Stimulated activated CD8-positive, alpha-beta memory T cell treated with anti-CD3 and anti-CD28 coated beads, Interleukin-2, amount 100 ng/mL, for 1 hour (primary cell): ENCODE measurements at regions not wholly inside any gene's neighbourhood (a gene's known extent, or its start where the extent isn't known, plus 50 kb on each side); places are given as distances from the start of the nearest gene placed in this dataset.
"Not testable (repeated sequence)": the region's sequence is repeated elsewhere in the genome, so short reads cannot be mapped to it uniquely, and the experiment has no call there.

Source experiments
- DNase-seq, 2 donors: peaks; one replicate each; pipeline ENCODE4 v3.0.0-alpha.2; 2020; ENCODE audit warnings: low read depth in 2 of 2

DNA sequence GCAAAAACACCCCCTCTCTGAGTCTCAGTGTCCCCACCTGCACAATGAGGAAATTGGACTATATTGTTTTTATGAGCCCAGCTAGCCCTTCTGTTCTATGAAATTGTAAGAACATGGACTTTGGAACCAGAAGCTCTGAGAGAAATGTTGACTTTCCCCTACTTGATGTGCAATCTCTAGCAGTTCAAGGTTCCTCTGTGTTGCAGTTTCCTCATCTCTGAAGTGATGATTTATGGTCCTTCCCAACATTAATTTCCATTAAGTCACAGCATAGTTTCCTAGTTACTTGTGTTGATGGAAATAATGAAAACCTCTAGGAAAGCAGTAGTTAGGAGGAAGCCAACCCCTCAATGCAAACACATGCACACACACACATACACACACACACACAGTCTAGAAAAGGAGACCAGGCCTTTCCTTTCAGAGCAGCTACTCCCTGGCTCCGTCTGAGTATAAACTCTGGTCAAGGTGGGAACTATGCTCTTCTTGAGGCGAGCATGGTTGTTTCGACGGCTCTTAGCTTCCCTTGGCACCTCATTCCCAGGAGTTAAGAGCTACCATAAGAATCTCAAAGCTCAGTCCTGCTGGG lies 518.4 kb downstream of the SOX6 start:
- DNase-seq = no peak

DNA sequence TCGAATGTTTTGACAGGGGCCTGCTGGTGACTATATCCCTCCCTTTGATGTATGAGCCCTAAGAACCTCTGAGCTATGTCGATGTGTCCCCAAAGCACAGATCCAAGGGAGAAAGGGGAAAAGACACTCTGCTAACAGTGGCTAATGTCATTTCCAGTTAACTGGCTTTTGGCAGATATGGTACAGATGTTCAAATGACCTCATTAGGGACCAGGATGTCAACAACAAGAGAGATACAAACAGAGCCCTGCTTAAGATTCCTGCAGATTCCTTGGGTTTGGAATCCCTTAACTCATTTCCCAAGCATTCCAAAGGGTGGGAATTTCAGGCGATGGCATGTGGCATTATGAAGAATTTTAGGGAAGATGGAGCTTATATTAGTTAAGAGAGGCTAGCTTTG lies 517.3 kb downstream of the SOX6 start:
- DNase-seq = no peak

DNA sequence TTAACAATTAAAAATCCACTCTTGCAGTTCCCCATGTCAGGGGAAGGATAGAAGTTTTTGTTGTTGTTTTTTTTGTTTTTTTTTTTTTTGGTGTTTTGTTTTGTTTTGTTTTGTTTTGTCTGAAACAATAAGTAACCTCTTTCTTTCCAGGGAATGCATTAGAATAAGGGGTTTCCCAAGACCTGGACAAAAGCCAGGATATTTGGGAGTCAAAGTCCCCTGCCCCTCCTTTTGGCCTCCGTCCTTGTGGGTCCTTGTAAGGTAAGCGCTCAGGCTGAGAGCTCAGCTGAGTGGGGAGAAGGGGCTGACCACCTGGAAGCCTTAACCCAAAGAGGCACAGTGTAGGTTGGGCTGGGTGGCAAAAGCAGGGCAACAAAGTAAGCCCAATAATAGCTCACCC lies 515.4 kb downstream of the SOX6 start:
- DNase-seq = no peak

DNA sequence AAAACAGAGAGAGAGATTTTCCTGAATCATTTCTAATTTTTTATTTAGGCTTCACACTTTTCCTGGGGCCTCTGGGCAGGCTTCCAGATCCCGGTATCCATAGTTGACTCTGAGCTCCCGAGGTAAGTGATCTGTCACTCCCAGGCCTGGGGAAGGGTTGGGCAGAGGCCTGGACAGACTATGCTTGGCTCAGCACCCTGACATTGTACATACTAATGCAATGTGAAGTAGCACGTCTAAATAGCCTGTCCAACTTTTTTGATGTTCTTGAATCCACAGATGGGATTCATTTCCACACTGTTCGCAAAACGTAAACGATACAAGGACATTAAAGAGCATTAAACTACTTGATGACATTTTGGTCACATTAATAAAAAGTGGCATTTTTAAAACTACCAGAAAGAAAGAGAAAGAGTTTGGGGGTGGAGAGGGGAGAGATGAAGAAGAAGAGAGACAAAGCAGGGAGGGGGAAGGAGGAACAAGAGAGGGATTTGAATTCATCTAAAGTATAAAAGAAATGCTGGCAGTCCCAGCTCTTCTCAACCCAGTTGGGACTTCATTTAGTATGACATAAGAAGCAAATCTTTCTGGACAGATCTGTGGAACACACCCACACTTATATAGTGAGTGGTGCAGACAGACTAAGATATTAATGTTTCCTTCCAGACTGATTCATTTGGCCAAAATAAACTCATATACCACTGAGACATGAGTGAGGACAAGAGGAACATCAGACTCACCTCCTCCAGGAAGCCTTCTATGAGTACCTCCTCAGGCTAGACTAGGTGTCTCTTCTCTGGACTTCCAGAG lies 514.2 kb downstream of the SOX6 start:
- DNase-seq = no peak

DNA sequence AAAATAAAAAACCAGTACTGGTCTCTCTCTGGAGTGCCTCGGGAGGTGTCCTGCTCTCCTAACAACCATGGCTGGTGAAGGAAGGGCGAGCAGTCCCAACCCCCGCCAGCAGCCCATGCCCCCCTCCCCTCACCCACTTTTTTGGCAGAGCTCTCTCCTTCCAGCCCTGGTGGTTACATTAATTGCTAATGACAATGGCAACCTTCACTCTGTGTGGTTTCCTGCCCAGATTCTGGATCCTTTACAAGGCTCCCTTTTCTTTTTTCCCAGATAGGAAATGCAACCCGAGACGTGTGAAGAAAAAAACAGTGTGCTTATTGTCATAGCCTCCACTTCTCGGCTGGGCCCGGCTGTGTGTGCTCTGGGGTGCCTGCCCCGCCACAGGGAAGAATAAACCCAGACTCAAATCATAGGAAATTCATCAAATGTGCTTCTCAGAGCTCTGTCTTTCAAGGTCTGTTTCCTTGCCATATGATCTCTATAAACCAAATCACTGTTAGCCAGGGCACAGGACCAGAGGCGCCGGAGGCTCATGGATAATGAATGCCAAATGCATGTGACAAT lies 513.0 kb downstream of the SOX6 start:
- DNase-seq = no peak

DNA sequence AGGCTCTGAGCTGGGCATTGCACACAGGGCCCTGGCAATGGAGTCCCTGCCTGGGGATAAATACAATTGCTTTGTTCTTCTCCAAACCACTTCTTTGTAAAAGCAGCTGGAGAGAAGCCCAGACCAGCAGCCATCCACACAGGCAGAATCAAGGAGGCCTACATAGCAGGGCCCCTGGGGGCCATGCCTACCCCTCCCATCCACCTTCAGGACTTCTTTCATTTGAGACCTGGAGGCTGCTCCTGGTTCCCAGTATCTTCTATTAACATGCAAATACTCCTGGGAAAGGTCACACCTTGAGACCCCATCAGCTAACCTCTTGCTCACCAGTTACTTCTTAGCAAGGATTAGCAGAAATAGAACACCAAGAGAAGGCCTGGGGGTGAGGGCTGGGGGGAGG lies 511.1 kb downstream of the SOX6 start:
- DNase-seq = no peak

DNA sequence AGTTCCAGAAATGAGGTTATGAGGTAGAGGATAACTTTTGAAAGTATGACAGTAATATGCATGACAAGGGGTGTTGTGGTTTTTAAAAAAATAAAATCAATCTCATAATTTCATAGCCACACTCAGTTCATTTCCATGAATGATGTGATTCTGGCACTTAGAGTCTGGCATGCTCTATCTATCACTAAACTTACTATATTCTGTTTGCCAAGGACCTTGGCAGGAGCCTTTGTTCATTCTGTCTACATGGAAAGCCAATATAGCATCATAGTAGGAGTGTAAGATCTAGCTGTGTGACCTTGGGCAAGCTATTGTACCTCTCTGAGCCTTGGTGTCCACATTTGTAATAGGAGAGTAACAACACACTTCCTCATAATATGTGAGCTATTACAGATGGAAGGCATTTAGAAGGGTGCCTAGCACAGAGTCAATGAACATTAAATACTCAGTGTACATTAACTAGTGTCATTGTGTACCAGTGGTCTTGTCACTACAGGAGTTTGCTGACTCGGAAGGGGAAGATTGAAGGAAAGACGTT lies 507.6 kb downstream of the SOX6 start:
- no peak for DNase-seq

DNA sequence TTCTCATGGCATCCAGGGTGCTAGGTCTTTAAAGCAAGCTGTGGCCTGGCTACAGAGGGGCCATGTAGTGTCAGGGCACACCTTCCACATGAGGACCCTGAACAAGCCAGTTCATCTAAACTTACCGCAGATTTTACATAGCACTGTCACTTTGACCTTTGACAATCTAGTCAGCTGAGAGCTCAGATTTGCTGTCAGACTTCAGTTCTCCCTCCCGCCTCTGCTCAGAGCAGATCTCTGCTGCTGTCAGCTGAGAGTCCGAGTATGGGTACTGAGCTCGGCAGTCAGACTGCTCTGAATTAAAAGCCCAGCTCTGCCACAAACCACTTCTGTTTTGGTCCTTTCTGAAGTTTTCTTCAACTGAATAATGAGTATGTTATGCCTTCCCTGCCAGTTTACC lies 507.1 kb downstream of the SOX6 start:
- DNase-seq = no peak

DNA sequence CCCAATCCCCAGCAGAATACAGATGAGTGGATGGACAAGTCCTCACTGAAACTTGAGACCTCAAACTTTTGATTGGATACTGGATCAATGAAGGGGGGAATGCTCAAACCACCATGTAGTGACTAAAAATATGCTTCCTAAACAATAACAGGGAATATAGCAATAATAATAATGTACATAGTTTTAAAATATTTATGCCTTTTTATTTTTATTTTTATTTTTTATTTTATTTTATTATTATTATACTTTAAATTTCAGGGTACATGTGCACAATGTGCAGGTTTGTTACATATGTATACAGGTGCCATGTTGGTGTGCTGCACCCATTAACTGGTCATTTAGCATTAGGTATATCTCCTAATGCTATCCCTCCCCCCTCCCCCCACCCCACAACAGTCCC lies 506.0 kb downstream of the SOX6 start:
- not testable (repeated sequence) for DNase-seq

DNA sequence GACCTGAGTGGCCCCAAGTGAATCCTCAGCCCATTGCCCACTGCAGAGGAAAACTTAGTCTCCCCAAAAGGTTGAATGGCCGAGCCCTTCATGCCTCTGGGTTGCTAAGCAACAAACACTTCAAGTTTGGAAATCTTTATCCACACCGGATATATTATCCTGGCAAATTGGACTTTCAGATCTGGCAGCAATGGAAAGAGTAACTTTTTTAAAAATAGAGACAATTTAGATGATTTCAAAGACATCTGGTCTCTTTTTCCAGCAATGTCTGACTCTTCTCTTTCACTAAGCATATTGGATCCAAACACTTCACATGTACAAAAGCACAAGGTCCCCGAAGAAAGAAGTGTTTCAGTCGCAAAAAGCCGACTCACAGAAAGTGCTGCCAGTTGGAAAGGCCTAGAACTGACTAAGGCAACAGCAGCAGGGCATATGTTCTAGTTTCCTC lies 505.3 kb downstream of the SOX6 start:
- DNase-seq = no peak

DNA sequence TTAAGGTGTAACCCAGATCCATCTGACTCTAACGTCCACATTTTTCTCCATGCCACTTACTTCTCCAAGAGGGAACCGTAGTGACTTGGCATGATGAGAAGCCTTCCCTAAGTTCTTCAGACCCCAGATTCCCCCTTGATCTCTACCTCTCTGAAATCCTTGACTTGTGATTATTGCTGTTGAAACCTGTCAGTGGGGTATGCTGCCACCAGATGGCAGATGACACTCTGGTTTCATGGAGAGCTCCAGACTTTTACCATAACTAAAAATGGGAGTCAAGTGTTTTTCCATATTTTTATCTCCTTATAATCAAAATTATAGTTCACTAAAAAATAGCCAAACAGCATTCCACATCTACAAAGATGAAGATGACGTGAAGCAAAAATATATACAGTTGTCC lies 504.2 kb downstream of the SOX6 start:
- DNase-seq = no peak

DNA sequence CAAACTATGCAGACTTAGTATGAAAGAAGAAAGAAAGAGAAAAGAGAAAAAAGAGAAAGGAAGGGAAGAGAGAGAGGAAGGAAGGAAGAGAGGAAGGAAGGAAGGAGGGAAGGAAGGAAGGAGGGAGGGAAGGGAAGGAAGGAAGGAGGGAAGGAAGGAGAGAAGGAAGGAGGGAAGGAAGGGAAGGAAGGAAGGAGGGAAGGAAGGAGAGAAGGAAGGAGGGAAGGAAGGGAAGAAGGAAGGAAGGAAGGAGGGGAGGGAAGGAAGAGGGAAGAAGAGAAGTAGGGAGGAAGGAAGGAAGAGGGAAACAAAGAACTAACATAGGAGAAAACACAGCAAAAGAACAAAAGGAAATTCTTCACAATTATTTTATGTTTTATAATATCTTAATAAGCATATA lies 502.1 kb downstream of the SOX6 start:
- no peak for DNase-seq

DNA sequence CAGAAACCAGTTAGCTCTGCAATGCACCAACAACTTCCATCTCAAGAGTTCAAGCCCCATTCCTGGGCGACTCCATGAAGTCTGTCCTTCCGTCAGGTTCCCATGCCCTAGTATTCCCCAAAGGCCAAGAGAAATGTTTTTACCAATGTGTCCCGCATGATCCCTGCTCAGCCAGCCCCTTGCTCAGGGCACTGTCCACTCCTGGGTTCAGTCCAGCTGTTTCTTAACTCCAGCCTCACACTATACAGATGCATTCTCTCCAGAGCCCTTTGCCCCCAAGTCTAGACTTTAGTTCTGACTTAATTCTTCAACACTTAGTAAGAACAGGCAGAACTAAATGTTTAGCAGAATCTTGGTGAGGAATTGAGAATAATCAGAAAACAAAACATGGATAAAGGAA lies 497.5 kb downstream of the SOX6 start:
- no peak for DNase-seq

DNA sequence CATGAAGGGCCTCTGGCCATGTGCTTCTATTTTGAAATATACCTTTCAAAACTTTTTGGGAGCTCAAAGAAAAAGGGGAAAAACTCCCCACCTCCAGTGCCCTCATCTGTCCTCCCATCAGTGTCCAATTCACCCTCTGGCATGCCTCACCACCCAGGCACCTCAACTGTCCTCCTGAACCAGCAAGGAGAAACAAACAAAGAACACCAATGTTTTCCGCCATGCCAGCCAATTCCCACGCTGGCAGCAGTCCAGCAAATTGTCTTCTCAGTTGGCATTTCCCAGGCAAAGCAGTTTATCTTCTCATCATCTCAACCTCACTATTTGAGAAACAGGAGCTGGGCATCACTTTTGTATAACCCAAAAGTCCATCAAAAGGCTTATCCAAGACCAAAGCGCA lies 496.9 kb downstream of the SOX6 start:
- DNase-seq = no peak

DNA sequence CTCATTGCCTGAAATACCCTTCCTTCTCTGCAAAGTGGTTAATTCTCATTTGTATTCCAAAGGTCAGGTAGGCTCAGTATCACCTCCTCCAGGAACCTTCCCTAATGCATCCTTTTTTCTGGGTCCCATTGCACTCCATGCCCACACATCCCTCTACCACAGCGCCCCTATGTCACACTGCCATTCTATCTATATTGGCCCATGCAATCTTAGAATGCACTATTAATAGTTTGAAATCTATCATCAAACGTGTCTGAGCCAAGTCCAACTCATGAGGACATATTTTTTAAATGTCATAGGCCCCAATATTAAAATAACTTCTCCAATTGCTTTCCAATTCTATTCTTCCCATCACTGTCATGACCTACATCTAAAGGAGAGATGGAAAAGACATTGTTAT lies 495.1 kb downstream of the SOX6 start:
- DNase-seq = no peak

DNA sequence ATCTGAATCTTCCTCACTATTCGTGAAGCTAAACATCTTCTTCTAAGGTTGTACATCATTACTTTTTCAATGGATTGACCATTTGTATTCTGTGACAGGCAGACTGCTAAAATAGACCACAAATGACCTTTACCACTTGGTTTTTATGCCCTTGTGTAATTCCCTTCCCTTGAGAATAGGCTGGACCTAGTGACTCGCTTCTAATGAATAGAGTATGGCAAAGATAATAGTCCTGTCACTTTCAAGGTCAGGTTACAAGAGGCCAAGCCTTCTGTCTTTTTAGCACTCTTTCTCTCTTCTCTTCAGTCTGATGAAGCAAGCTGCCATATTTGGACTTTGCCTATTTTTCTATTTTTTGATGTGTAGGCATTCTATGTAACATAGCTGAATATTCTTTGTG lies 492.9 kb downstream of the SOX6 start:
- DNase-seq = no peak

DNA sequence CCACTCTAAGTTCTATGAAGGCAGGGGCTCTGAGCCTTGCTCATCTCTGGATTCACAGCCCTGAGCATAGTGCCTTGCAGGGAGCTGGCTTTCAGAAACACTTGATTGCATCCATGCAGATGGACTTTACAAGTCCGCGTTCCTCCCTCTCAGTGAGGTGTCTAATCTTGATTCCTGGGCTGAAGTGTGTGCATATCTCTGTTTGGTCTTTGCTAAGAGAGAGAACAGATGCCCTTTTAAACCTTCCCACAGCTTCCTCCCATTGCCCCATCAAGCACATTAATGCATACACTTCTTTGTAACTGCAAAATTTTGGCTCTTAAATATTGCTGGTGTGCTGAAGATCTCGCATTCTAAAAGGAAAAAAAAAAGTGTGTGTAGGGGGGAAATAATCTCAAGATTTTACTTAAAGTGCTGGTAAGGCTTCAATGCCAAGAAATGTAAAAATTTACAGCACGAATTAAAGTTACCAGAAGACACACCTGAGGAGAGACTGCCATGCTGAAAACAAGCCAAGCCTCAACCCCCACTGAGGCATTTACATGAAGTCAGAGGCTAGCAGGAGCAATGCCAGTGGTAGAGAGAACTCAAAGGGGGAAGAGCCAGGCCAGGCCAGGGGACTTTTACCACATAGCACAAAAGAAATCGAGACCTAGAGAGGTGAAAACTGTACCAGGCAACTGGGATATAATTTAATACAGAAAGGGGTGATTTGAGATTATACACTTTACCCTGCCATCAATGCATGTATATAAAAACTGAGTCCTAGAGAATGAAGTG lies 492.1 kb downstream of the SOX6 start:
- no peak for DNase-seq

DNA sequence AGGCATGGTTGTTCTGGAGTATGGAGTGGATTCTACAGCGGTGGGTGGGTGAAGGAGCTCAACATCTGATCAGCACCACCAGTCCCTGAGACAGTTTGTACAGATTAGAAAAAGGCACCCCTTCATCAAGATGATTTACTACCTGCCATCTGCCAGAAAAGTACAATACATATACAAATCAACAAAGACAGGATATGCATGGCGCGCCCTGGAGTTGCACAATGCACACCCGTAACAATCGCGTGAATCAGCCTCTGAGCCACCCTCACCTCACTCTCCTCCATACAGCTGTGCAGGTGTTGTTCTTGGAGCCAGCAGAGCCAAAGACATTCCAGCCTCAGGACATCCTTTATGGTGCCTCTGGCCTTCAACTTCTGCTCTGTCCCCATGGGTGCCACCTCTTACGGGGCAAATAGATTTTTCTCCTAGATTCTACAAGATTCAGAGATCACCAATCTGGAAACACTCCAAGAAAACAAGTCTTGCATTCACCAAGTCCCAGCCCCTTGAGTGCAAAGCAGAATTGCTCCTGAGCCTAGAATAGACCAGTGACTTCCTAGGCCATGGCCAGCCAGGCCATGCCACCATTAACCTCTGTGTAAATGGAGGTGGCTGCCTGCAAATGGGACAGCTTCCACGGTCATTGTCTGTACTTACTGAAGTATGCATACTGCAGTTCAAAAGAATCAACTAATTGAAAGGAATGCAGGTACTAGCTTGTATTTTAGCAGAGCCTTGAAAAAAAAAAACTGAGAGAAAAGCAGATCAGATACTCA lies 490.9 kb downstream of the SOX6 start:
- no peak for DNase-seq

DNA sequence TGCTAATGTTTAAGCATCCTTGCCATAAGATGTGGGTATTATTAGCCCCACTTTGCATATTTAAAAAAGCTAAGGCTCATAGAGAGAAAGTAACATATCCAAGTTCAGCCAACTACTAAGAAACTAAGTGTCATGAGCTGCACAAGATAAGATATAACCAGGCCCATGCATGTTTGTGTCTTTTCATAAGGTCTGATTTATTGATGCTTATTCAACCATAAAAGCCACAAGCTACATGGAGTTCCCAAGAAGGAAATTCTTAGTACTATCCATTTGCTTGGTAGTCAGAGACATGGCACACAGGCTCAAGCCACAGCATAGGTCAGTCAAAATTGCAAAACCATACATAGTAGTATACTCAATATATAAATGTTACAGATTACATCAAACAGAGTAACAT lies 488.5 kb downstream of the SOX6 start:
- no peak for DNase-seq

DNA sequence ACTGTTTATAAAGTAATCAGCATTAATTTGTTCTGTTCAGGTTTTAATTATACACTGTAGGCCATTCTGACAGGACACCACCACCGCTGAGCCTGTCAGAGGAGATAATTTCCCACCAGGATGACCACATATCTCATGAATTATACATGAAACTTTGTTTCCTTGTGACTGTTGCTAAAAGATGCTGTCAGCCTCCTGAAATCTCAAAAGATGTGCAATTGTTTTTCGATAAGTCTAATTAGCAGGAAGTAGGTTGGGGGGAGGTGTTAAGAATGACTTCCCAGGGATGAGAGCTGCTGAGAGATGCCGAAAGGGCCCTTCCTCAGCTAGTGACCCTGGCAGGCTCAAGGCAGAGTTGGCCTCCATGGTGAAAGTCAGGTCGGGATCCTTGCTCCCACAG lies 485.4 kb downstream of the SOX6 start:
- DNase-seq = no peak

DNA sequence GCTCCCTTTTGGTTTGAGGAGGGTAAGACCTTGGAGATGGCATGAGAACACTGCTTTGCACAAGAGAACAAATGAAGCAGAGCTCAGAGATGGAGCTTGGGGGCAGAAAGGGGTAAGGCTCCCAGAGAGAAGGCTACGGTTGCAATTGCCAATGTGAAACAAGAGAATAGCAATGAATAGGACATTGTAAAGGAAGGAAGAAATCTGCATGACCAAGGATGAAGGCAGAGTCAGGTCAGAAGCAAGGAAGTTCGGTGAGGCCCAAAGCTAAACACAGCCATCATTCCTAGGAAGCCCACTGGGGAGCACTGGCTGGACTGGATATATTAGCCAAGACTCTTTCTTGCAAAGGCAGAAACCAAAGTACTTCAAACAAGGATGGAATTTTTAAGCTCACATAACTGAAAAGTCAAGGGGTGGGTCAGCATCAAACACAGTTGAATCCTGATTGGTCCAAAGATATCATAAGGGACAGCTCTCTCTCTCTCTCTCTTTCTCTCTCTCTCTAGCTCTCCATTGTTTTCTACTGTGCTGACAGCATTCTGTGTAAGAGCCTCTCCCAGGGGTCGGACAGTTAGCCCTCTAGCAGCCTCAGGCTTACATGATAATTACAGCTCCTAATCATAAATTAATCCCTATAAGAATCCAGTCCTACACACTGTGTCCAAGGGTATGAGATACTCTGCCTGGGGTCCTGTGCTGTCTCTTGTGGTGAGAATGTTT lies 484.3 kb downstream of the SOX6 start:
- DNase-seq = no peak
